GM12865 (cell line): ENCODE measurements at regions not wholly inside any gene's neighbourhood (a gene's known extent, or its start where the extent isn't known, plus 50 kb on each side); places are given as distances from the start of the nearest gene placed in this dataset.
A peak's percentile ranks its signal among the peaks of the same experiment; 100 is the strongest.

Experiments used
- DNase-seq: peaks from one replicate; pipeline ENCODE4 v3.0.0; 2010; ENCODE audit warnings: low read depth
- H3K4me3 ChIP-seq: 2 replicates; pipeline ENCODE4 v1.5.1; 2011; ENCODE audit warnings: mild to moderate bottlenecking, low read depth, low read length, control low read depth
- TF ChIP-seq, protein P1 (sequence below): IDR thresholded peaks from 2 replicates; pipeline ENCODE4 v1.5.1; 2011; ENCODE audit warnings: low read length, control low read depth, low read depth, inconsistent platforms; ENCODE audit not compliant: insufficient read depth; ENCODE audit errors: missing control alignments

DNA sequence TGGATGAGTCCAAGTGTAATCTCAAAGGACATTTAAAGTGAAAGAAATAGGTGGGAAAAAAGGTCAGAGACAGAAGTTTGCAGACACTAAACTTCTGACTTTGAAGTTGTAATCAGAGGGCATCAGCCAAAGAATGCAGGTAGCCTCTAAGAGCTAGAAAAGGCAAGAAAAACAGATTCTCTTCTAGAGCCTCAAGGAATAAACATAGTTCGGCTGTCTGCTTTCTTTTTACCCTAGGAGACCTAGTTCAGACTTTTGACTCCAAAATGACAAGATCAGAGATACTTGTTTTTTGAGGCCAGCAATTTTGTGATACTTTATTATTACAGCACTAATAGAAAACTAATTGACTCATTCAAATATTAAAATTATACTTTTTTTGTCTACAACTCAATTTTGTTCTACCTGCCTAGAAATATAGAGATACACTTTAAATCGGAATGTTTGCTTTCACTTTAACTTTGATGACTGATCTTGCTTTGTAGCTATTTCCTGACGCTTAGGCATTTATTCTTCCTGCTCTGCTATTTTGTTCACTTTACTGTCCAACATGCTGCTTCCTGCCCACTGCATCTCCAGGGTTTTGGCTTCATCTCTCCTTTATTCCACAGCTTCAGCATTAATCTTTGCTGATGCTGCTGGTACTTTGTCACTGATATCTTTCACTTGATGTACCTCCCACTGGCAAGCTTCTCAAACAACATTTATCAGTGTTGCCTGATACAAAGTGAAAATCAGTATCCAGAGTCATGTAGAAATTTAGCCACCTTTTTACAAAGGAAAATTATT lies 272.5 kb downstream of the DSEL start:
- peak overlapping the region; percentile 47 for H3K4me3 ChIP-seq
- TF ChIP-seq, protein P1, sequence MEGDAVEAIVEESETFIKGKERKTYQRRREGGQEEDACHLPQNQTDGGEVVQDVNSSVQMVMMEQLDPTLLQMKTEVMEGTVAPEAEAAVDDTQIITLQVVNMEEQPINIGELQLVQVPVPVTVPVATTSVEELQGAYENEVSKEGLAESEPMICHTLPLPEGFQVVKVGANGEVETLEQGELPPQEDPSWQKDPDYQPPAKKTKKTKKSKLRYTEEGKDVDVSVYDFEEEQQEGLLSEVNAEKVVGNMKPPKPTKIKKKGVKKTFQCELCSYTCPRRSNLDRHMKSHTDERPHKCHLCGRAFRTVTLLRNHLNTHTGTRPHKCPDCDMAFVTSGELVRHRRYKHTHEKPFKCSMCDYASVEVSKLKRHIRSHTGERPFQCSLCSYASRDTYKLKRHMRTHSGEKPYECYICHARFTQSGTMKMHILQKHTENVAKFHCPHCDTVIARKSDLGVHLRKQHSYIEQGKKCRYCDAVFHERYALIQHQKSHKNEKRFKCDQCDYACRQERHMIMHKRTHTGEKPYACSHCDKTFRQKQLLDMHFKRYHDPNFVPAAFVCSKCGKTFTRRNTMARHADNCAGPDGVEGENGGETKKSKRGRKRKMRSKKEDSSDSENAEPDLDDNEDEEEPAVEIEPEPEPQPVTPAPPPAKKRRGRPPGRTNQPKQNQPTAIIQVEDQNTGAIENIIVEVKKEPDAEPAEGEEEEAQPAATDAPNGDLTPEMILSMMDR = no peak
- DNase-seq = no peak

DNA sequence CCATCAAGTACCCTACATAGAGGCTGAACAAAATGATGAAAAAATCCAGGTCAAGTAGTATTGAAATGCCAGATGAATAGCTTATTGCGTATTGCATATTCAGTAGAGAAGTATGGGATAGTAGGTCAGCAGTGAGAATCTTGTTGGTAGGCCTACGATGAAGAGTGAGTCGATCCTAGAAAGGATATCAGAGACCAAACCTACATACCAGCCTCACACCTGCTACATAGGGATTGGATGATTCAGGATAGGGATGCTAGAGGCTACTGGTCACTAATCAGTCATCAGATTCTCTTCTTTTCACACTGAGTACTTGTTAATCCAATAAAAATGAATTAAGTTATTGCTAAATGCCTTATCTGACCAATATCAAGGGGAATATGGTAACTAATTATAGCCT lies 274.5 kb downstream of the DSEL start:
- no peak for DNase-seq
- TF ChIP-seq, protein P1 = no peak
- H3K4me3 ChIP-seq = no peak overlapping the region

DNA sequence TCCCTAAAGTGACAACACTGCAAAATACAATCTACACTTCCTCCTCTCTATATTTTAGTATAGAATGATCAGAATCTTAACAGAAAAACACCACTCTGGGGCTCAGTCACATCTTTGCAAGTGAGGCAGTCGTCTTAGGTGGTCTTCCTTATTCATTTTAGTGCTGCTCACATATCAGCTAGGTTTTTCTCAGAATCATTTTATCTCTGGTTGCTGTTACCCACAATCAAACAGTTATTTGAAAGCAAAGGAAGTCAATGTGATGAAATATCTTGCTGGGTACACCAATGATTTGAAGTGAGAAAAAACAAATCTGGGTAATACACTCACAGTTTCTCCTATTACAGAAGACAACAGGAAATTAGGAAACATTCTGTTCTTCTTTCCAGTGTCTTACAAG lies 275.2 kb downstream of the DSEL start:
- no peak overlapping the region for H3K4me3 ChIP-seq
- DNase-seq = no peak
- TF ChIP-seq, protein P1 = no peak

DNA sequence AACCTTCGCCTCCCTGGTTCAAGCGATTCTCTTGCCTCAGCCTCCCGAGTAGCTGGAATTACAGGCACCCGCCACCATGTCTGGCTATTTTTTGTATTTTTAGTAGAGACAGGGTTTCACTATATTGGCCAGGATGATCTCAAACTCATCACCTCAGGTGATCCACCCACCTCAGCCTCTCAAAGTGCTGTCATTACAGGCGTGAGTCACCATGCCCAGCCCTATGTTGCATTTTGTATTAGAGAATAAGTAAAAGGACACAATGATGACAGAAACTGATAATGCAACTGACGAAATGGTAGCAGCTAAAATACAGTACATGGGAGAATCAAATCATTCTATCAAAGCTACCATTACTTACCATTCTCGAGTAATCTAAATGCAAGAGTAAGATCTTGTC lies 276.7 kb downstream of the DSEL start:
- TF ChIP-seq, protein P1 = no peak
- no peak overlapping the region for H3K4me3 ChIP-seq

DNA sequence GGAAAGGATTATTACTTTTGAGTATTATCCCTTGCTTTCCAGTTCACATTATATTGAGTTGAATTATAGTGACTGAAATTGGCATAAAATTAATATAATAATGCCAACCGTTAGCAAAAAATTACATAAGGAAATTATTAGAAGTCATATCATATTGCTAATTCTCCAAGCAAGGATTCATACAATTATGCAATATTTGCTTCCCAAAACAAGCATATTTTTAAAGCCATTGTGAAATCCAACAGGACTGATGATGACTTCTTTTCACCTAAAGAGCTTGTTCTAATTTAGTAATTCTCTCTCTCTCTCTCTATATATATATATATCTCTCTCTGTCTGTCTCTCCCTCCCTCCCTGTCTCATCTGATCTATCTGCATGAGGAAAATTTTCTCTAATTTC lies 283.5 kb downstream of the DSEL start:
- TF ChIP-seq, protein P1 = no peak
- H3K4me3 ChIP-seq = no peak overlapping the region
- DNase-seq = no peak

More for the DNA sequence above, 276.7 kb downstream of the DSEL start:
- DNase-seq = no peak

DNA sequence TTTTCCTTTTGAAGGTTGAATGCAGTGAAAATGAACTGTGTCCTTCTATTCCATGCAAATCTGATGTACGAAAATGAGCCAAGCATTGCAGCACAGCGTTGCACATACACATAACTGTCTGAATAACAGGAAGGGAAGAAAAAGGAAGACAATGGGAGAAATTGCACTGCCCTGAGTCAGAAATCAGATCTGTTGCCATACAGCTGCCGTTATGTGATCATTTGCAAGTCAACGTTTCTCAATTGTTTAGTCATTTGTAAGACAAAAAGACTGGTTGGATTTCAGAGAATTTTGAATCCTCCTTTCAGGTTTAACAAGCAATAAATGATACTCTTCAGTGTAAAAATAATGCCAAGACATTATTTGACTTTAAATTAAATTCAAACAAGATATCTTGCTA lies 284.1 kb downstream of the DSEL start:
- TF ChIP-seq, protein P1 = no peak
- no peak for DNase-seq
- no peak overlapping the region for H3K4me3 ChIP-seq

DNA sequence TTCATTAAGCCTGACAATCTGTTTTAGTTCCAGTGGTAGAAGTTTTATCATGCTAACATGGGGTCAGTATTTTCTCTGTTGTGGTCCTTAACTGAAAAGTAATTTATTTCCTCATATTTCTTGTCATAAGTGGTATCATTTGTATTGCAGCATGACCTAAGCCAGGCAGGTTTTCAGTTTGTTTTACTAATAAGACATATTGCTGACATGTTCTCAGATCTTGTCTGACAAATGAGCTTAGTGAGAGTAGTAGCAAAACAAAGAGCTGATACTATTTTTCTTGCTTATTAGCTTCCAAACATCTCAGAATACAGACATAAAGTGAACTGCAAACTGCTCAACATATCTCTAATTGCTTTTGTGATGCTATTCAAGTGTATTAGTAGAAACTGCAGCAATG lies 293.6 kb downstream of the DSEL start:
- no peak for DNase-seq
- H3K4me3 ChIP-seq = no peak overlapping the region
- TF ChIP-seq, protein P1 = no peak
